Keratinocyte (primary cell): ENCODE measurements at regions not wholly inside any gene's neighbourhood (a gene's known extent, or its start where the extent isn't known, plus 50 kb on each side); places are given as distances from the start of the nearest gene placed in this dataset.

Experiments
- CTCF ChIP-seq, 3 experiments: IDR thresholded peaks in 1 of 3; conservative IDR thresholded peaks in 1 of 3; optimal IDR thresholded peaks in 1 of 3; 2 replicates in 2 of 3; 3 replicates in 1 of 3; pipeline versions ENCODE3 to v1.5.1; 2011; ENCODE audit warnings: low read length in 3 of 3, mild to moderate bottlenecking in 3 of 3, moderate library complexity in 2 of 3, control low read depth in 1 of 3, inconsistent platforms in 1 of 3; ENCODE audit not compliant: insufficient read depth in 2 of 3; ENCODE audit errors: extremely low read depth in 1 of 3
- EZH2 ChIP-seq: IDR thresholded peaks from one replicate; pipeline ENCODE4 v1.6.1; 2012; ENCODE audit warnings: inconsistent platforms, mild to moderate bottlenecking, low read length, moderate library complexity

- TF ChIP-seq EZH2 (no peak), CTCF (optimal IDR thresholded peaks at IDR 0.05 in 1 of 3, IDR thresholded peaks at IDR 0.05 in 1 of 3, conservative IDR thresholded peaks at IDR 0.05 in 1 of 3; ENCODE audit: extremely low read depth in 1 of 3, insufficient read depth in 2 of 3, low read length in 3 of 3) (no peak)
Observed at GRCh38 chr12:107362960-107363359, 269.6 kb upstream of the CRY1 start.
